HepG2 (cell line): ENCODE measurements at regions not wholly inside any gene's neighbourhood (a gene's known extent, or its start where the extent isn't known, plus 50 kb on each side); places are given as distances from the start of the nearest gene placed in this dataset.

ENCODE experiments used
- ATAC-seq: fragments of 200-7000 bp; cut with Tn5 transposase; 3 replicates; pipeline ENCODE4 v1.9.1; 2020; ENCODE audit warnings: mild to moderate bottlenecking, moderate library complexity
- BruUV-seq: library from RNA; stranded (reverse); fragments of 400-500 nt; replicated peaks from 2 replicates; lab custom pipeline; 2021; lab: Mats Ljungman, UMichigan
- CTCF ChIA-PET: fragments of 300-600 bp; formaldehyde crosslinking; extraction: SDS; loops from one replicate; lab custom pipeline; 2021; ENCODE audit warnings: low total read pairs, inconsistent platforms, low intra/inter-chr PET ratio; lab: Yijun Ruan, JAX
- POLR2A ChIA-PET: fragments of 350-600 bp; sonication (Branson Sonifier 250); formaldehyde crosslinking; loops from one replicate; lab custom pipeline; 2020; ENCODE audit warnings: antibody characterized with exemption, inconsistent platforms; lab: Yijun Ruan, JAX
- DNase-seq: peaks from one replicate; pipeline ENCODE4 v3.0.0-alpha.2; 2015; ENCODE audit warnings: low spot score
- FAIRE-seq: peaks from 3 replicates; lab custom pipeline; 2011; peaks lifted over from hg19 to GRCh38; lab: Jason Lieb, UNC
- H2AFZ ChIP-seq: one replicate; pipeline ENCODE4 v1.6.1; 2011; ENCODE audit warnings: low read length, inconsistent platforms
- H3K27ac ChIP-seq: fragments of 300-600 bp; 3 replicates; pipeline ENCODE4 v1.8.0; 2011; ENCODE audit warnings: mixed run types, mild to moderate bottlenecking, mixed read lengths, low read length, inconsistent platforms; ENCODE audit not compliant: insufficient read depth; ENCODE audit errors: extremely low read length
- H3K27me3 ChIP-seq, 2 experiments: fragments of 200-600 bp in 1 of 2; 2 replicates in 1 of 2; 3 replicates in 1 of 2; pipeline versions ENCODE4 v1.6.0 to v1.8.0; 2011; ENCODE audit warnings: low read length in 2 of 2, mild to moderate bottlenecking in 2 of 2, moderate library complexity in 2 of 2, inconsistent platforms in 1 of 2; ENCODE audit not compliant: insufficient read depth in 2 of 2, control insufficient read depth in 1 of 2
- H3K36me3 ChIP-seq, 2 experiments: fragments of 200-600 bp in 1 of 2; replicated peaks in 1 of 2; 2 replicates in 1 of 2; 3 replicates in 1 of 2; pipeline versions ENCODE4 v1.5.1 to v1.8.0; 2011; ENCODE audit warnings: low read length in 2 of 2, inconsistent platforms in 1 of 2; ENCODE audit not compliant: insufficient read depth in 2 of 2, control insufficient read depth in 1 of 2
- H3K4me1 ChIP-seq: 2 replicates; pipeline ENCODE4 v1.5.1; 2012; ENCODE audit warnings: low read length, inconsistent platforms; ENCODE audit not compliant: insufficient read depth
- H3K4me2 ChIP-seq: 2 replicates; pipeline ENCODE4 v1.6.0; 2011; ENCODE audit warnings: low read depth, low read length, inconsistent platforms
- H3K4me3 ChIP-seq, 3 experiments: fragments of 200-600 bp in 1 of 3; sonication (generic), shearing (Covaris generic) in 1 of 3; replicated peaks in 1 of 3; 2 replicates each; pipeline ENCODE4 v1.5.1; 2011 to 2016; ENCODE audit warnings: low read length in 3 of 3, inconsistent platforms in 2 of 3, low read depth in 2 of 3, mild to moderate bottlenecking in 2 of 3, control low read depth in 1 of 3, mixed read lengths in 1 of 3; ENCODE audit not compliant: insufficient read depth in 1 of 3
- H3K79me2 ChIP-seq: one replicate; pipeline ENCODE4 v1.6.1; 2011; ENCODE audit warnings: low read length, inconsistent platforms; ENCODE audit not compliant: insufficient read depth
- H3K9ac ChIP-seq: 2 replicates; pipeline ENCODE4 v1.6.0; 2011; ENCODE audit warnings: mild to moderate bottlenecking, low read depth, low read length, inconsistent platforms; ENCODE audit not compliant: insufficient read depth
- H3K9me3 ChIP-seq: 2 replicates; pipeline ENCODE4 v1.5.1; 2012; ENCODE audit warnings: mild to moderate bottlenecking, low read length
- H4K20me1 ChIP-seq: 2 replicates; pipeline ENCODE4 v1.6.0; 2011; ENCODE audit warnings: inconsistent platforms, mild to moderate bottlenecking, low read length, moderate library complexity; ENCODE audit not compliant: insufficient read depth
- PAX8 ChIP-seq: sonication (generic); formaldehyde crosslinking; IDR thresholded peaks from 2 replicates; pipeline ENCODE4 v1.8.0; 2022; ENCODE audit warnings: mild to moderate bottlenecking, missing genetic modification reagents, borderline replicate concordance
- WGBS: methylation state at CpG from one replicate; pipeline ENCODE4 v1.1.6; 2017; ENCODE audit warnings: low lambda C conversion rate; 5-methylcytosine and 5-hydroxymethylcytosine counted together
- in situ Hi-C: cut with HindIII; loops from 2 replicates; pipeline ENCODE4 v1.10.0; 2017; ENCODE audit warnings: low pct_unique_long_range_greater_than_20kb; ENCODE audit not compliant: extremely low pct_ligation_motif_present
- intact Hi-C: fragments of 100-400 bp; cut with micrococcal nuclease; formaldehyde crosslinking; loops from one replicate; pipeline ENCODE4 v1.10.0; 2022; ENCODE audit not compliant: unreplicated experiment
- TF ChIP-seq, protein P1 (sequence below): sonication (generic); formaldehyde crosslinking; IDR thresholded peaks from 2 replicates; pipeline ENCODE4 v1.4.0; 2020; ENCODE audit warnings: mild to moderate bottlenecking, missing genetic modification reagents, borderline replicate concordance
- TF ChIP-seq, protein P2 (sequence below): sonication (generic); formaldehyde crosslinking; IDR thresholded peaks from 2 replicates; pipeline ENCODE4 v1.8.0; 2022; ENCODE audit warnings: mild to moderate bottlenecking, missing genetic modification reagents, moderate library complexity
- TF ChIP-seq, protein P3 (sequence below): sonication (generic); formaldehyde crosslinking; IDR thresholded peaks from 2 replicates; pipeline ENCODE4 v1.8.1; 2023; ENCODE audit warnings: missing genetic modification reagents, inconsistent platforms, borderline replicate concordance

DNA sequence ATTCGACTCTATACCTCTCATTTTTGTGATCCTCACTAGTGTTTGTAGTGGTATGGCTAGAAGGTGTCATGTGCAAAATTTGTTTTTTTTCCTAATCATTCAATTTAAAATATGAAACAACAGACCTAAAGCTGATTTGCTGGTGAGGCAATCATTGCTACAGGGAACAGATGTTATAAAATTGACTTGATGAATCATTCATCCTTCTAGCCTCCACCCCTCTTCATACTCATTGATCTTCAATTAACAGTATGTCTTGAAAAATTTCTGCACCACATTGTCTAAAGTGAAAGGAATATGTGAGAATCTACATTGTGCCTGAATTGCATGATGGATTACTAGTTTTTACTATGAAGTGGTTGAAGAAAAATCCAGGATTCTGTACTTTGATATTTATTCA is 349.0 kb upstream of the NAV3 start:
- ChIA-PET CTCF (no interaction called here), POLR2A (no interaction called here)
- DNase-seq: no peak
- intact Hi-C loops: no loop called here
- WGBS: 0% methylated on average over 1 of the region's 1 CpG
- no peak overlapping the region for H3K27ac ChIP-seq
- H3K4me1 ChIP-seq: no peaks in the 10 kb centered on the region
- H3K9ac ChIP-seq: no peak overlapping the region
- no peaks in the 10 kb centered on the region for H3K9me3 ChIP-seq
- no peaks in the 10 kb centered on the region for H3K36me3 ChIP-seq
- TF ChIP-seq, protein P1, sequence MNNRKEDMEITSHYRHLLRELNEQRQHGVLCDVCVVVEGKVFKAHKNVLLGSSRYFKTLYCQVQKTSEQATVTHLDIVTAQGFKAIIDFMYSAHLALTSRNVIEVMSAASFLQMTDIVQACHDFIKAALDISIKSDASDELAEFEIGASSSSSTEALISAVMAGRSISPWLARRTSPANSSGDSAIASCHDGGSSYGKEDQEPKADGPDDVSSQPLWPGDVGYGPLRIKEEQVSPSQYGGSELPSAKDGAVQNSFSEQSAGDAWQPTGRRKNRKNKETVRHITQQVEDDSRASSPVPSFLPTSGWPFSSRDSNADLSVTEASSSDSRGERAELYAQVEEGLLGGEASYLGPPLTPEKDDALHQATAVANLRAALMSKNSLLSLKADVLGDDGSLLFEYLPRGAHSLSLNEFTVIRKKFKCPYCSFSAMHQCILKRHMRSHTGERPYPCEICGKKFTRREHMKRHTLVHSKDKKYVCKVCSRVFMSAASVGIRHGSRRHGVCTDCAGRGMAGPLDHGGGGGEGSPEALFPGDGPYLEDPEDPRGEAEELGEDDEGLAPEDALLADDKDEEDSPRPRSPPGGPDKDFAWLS (CRISPR knock-in tag): no peak
- TF ChIP-seq, protein P2, sequence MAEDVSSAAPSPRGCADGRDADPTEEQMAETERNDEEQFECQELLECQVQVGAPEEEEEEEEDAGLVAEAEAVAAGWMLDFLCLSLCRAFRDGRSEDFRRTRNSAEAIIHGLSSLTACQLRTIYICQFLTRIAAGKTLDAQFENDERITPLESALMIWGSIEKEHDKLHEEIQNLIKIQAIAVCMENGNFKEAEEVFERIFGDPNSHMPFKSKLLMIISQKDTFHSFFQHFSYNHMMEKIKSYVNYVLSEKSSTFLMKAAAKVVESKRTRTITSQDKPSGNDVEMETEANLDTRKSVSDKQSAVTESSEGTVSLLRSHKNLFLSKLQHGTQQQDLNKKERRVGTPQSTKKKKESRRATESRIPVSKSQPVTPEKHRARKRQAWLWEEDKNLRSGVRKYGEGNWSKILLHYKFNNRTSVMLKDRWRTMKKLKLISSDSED (CRISPR knock-in tag): no peak
- TF ChIP-seq, protein P3, sequence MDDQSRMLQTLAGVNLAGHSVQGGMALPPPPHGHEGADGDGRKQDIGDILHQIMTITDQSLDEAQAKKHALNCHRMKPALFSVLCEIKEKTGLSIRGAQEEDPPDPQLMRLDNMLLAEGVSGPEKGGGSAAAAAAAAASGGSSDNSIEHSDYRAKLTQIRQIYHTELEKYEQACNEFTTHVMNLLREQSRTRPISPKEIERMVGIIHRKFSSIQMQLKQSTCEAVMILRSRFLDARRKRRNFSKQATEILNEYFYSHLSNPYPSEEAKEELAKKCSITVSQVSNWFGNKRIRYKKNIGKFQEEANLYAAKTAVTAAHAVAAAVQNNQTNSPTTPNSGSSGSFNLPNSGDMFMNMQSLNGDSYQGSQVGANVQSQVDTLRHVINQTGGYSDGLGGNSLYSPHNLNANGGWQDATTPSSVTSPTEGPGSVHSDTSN (CRISPR knock-in tag): no peak
- TF ChIP-seq PAX8 (CRISPR knock-in tag): no peak
- ATAC-seq: no peak
- BruUV-seq: no TSS peak
- no peaks in the 10 kb centered on the region for H3K27me3 ChIP-seq
- H3K79me2 ChIP-seq: no peaks in the 10 kb centered on the region
- no peak overlapping the region for H3K4me2 ChIP-seq
- no peak for FAIRE-seq
- H4K20me1 ChIP-seq: no peaks in the 10 kb centered on the region
- in situ Hi-C loops: no loop called here
- no peak overlapping the region for H2AFZ ChIP-seq
- H3K4me3 ChIP-seq: no peak overlapping the region
